ENCODE measurements at regions not wholly inside any gene's neighbourhood (a gene's known extent, or its start where the extent isn't known, plus 50 kb on each side); places are given as distances from the start of the nearest gene placed in this dataset.

DNA sequence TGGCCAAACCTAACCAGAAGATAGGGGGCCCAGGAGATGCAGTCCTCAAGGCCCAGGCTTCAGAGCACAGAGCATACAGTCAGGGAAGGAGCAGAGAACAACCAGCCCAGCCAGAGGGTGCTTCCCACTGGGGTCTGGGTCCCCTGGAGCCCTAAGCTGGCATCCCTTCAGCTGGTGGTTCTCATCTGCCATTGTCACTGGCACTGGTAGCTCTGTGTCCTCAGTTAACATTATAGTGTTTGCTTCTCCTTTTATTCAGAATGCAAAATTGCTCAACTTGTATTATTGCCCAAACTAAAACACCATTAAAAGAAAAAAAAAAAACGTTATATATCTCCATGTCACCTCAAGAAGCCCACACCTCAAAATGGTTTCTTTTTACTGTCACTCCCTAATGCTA, 219.2 kb downstream of the ENC1 start:
- no peak for DNase-seq

DNA sequence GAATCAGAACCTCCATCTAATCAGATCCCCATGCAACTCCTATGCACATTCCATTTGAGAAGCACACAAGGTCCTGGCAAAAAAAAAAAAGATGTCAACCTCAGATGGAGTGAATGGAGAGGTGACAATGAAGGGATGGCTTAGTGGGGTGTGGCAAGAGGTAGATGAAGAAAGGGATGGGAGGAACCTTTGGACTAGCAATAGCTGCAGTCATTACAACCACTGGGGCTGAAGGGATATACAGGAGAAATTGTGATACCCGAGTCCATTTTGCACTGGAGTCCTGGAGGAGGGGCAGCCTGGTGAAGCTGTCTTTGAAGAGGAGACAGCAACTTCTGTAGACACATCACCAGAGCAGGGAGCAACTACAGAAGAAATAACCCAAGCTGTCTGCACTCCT, 219.6 kb downstream of the ENC1 start:
- DNase-seq = no peak

DNA sequence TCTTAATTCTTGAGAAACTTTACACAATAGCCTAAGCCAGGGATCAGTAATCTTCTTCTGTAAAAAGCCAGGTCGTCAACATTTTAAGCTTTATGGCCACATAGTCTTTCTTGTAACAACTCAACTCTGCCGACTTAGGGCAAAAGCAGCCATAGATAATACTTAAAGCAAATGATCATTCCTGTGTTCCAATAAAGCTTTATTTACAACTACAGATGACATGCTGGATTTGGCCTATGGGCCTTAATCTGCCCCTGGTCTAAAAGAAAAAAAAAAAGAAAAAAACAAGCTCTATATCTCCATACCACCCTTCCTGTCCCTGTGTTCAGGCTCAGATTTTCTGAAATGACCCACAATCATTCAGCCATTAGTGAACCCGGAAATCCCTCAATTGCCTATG, 220.3 kb downstream of the ENC1 start:
- no peak for DNase-seq

DNA sequence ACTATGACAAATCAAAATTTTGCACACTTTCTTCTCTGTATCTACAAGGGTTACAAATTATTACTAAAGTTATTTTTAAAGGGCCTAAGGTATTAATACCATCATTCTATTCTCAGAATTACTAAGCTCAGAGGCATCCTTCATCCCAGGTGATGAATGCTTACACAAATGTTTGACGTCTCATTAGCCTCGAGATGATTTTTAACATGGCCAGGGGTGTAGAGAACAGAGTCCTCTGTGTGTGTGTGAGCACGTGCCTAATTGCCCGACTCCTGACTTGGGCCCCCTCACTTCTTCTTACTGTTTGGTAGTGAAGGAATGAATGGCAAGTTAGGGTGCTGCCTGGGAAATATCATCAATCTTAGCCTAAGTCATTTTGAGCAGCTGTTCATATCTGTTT, 221.1 kb downstream of the ENC1 start:
- no peak for DNase-seq

DNA sequence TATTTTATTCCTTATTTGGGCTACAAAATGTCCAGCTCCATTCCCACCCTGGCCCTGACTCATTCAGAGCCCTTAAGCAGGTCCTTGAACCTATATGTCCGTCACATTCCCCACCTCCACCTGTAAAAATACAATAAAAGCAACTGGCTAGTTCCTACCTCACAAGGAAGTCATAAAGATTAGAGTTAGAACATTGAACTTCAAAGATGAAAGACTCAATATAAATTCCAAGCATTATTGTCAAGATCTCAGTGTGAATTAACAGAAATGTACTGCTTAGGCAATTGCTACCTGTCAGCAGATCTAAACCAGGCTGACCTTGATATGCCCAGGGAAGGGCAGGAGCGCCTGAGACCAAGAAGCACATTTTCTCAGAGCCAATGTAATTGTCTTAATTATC, 221.8 kb downstream of the ENC1 start:
- no peak for DNase-seq

DNA sequence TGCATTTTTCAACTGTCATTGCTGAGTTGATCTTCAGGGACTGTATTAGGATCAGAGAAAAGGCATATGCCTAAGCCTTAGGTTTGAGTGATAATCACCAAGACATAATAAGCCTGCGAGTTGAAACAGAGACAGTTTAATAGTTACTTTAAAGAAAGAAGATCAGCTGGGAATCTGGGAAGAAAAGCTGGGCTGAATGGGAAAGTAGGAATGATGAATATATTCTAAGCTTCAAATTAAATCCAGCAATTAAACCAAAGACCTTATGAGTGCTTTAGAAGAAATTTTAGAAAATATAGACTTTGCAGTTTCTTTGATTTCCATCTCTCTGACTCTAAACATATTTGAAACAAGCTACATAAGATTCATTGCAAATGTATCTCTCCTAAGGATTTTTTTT, 222.3 kb downstream of the ENC1 start:
- DNase-seq = no peak

DNA sequence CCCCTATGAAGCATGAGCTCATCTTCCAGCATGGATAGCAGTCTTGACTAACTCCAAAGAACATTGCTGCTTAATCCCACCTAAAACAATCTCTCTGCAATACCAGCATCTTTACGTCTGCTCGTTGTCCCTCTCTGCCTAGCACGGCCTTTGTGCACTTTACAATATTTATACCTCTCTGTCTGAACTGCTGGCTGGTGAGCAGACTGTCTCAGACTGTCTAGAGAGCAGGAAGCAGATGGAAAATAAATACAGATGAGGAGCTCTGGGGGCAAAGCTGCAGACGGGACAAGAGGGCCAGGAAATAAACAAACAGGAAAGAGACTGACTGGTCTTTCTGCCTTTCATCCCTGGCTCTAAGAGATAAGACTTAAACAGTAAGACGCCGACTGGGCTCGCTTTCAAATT, 224.8 kb downstream of the ENC1 start:
- DNase-seq = no peak

DNA sequence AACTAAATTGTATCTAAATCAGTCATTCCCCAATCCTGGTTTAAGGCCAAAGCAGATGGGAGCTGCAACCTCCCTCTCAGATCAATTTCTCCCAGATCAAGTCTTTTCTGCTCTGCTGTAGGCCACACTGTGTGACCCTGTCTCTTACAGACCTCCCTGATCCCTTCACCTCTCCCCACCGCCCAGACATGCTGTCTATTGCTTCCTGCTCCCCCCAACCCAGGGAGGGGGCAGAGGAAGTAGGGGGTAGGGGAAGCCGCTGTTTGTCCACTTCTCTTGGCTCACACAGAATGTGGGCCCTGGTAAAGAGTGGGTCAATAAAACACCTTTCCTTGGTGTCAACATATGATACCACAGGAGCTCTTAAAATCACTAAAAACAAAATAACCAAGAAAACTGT, 226.3 kb downstream of the ENC1 start:
- DNase-seq = no peak

DNA sequence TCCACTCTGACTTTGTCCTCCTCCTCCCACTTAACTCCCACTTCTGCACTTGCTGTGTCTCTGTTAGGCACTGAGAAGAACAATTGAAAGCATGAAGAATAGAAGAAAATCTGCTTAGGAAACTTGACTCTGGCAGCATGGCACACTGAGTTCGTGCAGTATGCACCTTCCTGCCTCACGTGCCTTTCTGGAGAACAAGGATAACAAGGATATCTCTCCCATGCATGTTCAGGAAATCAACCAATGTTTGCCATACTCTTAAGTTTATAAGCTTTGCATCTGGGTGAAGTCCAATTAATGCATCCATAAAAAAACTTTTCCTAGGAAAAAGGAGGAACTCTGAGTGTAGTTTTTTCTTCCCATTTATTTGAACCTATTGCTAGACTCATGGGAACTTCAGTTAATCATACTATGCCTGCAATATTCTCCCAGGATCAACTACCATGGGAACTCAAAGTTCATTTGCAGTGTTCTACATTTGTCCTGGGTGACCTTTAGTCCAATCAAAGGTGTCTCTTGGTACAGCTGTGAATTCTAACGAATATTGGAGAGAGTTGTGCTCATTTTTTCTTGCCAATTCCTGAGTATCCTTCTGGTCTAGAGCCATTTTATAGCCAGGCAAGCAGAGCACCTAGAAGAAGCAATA, 227.0 kb downstream of the ENC1 start:
- no peak for DNase-seq

DNA sequence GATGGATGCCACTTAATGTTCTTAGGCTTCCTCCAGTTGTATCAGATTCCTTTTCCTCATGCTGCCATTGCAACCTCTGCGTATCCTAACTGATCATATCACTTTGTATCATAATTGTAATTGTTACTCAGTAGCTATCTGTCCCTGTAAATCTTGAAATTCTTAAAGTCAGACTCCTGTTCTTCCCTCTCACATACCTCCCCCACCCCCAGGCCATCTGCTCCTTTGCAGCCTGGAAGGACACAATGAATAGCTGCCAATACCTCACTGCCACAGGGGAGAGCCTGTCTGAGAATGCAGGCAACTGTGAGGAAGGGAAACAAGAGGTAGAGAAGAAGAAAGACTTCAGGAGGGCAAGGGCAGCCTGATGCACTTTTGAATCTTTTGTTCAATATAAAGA, 228.5 kb downstream of the ENC1 start:
- DNase-seq = no peak

DNA sequence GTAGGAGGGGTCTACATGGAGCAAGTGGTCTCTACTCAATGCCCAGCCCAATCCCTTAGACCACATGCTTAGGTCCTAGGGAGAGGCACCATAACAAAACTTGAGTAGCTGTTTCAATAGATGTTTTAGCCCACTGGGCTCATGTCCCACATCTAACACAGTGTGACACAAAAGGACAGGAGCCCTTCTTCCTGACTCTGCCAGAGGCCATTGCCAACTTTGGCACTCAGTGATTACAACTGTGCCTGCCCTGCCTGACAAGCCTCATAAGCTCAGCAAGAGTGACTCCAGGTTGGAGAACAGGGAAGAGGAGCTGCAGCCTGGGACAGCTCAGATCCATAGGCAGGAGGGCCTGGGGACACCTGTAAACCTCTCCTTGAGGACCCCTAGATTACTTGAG, 230.8 kb downstream of the ENC1 start:
- no peak for DNase-seq

DNA sequence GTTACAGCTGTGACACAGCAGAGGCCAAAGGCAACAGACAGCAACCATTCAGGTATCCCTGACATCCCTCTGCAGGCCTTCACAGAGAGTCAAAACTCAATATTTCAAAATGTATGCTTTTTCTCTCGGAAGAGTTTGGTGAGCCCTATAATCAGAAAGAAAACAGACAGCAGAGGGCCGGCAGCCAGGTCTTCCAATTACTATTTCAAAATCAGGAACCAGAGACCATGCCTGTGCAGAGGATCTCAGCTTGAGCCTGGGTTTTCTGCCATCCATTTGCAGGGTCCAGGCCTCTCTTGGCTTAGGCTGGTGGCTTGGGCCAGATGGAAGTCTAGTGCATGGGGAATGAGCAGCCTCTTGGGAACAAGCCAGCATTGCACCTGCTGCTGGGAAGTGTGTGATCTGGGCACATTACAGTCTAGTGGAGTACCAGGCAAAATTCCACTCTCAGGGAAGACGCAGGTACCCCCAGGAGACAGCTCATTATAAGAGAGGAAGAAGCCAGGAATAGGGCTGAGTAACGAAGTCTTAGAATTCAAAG, 231.3 kb downstream of the ENC1 start:
- DNase-seq = no peak

DNA sequence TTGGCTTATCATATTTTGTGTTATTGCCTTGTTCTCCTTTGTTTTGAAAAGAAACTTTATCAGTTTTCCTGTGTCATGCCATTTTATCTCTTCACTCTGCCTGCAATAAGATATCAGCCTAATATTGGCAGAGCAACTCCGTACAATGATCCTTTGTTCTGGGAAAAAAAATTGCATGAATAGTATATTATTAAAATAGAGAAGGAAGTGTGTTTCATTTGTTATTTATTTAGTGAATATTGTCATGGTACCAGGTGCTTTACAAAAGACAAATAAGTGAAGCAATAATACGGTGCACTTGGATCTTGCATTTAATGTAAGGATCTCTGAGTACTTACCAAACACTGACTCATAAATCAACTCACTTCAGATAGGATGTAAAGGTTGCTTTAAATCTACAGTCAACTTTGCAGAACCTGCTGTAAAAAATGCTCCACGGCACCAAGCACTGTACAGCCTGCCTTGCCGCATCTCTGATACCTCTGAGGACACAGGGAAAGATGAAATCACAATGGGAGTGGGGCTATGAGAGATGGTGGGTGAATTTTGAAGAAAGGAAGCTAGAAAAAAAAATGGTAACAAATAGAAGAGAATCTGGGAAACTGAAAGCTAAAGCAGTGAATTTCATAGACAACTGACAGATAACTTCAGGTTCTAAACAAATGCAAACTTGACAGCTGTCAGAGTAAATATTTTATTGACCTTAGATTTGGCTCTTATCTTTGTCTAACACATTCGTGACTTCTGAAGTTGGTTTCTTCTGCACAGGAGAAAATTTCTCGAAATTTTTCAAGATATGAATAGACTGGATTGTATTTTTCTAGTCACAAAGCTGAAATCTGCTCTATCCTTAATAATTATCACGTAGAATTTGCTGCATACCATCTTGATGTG, 232.1 kb downstream of the ENC1 start:
- no peak for DNase-seq

DNA sequence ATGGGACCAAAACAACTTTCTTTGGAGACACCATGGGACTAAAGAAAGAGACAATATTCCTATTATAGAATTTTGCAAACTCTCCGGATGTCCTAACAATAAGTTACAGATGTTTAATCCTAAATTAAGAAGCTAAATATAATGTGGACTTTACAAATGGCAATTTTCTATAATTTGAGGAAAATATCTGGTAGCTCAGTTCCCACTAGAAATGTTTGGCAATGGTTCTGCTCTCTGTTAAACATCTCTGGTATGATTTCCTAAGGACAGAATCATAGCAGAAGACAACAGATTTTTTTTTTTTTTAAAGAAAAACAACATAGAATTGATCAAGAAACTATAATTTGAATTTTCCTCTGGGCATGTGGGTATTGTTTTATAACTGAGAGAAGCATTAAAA, 232.8 kb downstream of the ENC1 start:
- no peak for DNase-seq

DNA sequence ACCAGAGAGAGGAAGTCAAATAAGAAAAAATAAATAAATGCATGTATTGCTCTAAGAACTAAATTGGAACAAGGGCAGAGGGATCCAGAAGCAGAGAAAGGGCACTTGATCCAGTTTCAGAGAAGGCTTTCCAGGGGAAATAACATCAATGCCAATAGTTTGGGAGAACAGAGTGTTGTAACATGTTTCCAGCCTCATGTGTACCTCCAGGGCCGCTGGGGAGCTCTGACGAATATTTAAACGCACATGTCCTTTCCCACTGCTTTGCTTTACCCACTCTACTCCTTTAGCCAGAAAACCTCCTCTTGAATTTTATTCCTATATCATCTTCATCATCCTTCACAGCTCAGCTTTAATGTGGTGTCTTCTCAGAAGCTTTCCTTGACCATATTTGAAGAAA, 233.7 kb downstream of the ENC1 start:
- DNase-seq = no peak

DNA sequence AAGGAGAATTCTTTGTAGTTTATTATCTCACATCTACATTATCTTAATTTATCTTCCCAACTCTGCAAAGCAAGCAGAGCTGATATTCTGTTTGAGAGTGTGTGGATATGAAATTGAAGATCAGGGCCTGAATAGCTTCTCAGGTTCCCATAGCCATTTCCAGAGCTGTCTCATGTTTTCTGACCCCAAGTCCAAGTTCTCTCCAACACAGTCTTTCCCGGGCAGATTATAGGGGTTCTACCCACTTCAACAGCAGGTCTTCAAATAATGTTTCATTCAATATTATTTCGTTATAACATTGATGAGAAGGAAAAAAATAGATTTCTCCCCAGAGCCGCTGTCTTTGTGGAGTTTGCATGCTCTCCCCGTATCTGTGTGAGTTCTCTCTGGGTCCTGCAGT, 234.9 kb downstream of the ENC1 start:
- no peak for DNase-seq

DNA sequence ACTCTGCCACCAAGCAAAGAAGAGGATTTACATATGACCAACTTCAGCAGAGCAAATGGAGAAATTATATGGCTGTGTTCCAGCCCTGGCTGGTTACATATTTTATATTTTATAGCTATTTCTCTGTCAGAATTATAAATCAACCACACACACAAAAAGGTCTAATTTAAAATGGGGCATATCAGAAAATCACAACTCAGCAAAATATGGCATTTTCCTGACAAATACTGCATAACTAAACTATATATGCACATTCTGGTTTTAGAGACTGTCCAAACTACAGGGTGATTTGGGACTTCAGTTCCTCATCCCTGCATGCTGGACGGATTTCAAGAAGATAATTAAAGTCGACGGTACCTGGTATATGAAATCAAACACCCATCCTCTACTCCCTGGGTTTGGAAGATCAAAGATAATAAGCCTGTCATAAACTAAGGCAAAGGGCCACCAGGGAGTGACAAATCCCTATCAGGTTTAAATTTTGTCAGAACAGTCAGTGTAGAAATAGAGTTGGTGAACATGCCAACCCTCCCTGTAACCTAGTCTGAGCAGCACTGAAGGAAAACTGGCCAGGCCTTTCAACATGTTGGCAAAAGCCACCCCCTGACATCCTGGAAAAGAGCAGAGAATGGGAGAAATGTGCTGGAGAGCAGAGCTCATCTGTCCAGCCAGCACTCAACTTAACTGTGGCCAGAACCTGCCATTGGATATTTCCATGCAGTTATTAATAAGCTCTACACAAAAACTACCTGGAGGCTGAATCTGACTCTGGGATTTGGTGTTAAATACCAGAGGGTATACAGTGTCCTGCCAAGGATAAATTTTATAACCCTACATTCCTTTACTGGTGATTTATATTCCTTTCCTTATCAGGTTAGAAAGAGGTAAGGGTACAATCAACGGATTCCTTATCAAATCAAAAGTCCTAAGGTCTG, 235.7 kb downstream of the ENC1 start:
- DNase-seq = no peak

DNA sequence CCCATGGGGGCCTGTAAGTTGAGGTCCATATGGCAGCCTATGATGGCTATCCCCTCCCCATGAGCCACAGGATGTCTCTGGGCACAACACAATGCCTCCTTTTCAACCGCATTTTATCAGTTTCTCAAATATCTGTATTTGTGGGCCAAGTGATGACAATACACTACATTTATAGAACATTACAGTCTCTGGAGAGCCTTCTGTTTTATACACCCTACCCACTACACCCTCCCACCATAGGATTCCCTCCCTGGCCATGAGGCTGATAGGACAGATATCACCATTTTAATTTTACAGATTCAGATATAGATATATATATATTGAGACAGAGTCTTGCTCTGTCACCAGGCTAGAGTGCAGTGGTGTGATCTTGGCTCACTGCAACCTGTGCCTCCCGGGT, 236.8 kb downstream of the ENC1 start:
- DNase-seq = no peak

DNA sequence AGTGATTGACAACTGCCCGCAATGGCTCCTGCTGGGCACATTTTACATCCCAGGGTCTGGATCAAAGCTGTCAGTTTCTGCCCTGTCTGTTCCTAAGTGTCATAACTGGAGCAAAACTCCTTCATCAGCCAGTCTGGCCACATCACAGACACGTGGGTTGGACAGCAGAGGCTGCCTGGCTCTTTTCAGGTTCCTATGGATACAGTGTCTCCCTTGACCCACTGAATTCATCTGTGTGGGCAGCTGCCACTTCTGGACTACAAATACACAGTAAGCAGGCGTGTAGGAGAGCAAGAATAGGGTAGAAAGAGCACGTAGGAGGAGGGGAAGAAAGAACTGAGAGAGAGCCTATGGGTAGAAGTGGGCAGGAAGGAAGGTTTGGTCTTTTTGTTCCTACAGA, 238.0 kb downstream of the ENC1 start:
- no peak for DNase-seq

DNA sequence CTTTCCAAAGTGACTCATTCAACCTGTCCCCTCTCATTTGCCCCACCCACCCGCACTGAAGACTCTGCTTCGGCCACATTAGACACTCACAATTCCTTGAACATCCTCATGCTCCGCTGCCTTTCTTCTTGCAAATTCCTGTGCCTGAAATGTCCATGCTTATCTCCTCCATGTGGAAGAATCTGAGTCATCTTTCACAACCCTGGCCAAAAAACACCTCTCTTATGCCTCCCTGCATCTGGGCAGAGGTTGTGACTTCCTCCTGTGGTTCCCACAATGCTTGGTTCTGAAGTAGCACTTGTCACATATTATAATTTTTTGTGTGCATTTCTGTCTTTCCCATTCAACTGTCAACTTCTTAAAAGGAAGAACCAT, 238.6 kb downstream of the ENC1 start:
- DNase-seq = no peak

DNA sequence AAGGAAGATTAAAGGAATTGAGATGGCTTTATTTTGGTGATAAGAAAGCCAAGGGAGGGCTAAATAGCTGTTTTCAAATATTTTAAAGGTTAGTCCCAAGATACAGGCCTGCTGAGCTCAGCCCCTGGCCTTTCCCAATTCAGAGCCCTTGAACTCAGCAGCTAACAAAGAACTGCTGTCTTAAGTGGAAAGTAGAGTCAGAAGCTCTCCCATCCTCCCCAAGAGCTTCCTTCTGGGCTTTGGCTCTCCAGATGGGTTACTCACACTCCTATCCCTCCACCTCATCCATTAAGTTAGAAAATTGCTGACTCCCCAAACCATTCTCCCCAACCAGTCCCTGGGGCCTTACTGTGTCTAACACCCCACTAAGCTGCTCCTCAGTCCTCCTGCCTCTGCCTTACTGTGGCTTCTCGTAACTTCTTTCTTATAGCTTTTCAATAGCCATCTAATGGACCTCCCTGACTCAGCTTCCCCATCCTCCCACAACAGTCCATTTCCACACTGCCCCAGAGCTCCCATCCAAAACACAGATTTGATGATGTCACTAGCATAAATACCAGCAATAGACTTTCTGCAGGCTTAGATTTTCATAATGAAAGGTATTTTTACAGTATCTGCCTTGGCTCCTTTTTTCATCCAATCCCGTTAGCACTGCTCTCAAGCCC, 239.1 kb downstream of the ENC1 start:
- DNase-seq = no peak

DNA sequence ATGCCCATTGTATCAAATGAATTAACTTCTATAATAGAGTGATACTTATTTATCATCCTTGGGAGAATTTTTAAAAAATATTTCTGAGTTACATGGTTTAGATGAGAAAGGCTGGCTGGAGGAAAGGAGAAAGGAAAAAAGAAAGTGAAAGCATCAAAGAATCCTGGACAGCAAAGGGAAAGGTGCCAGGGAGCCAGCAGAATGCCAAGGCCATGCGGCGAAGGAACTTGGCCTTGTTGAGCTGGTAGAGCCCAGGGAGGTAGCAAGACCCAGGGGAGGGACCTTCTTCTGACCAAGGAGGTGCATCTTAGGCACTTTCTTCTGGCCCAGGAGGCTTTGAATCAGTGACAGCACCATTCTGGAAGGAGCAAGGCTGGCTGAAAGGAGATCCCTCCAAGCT, 240.5 kb downstream of the ENC1 start:
- no peak for DNase-seq

All from amniotic stem cell (primary cell).